HUES48 (cell line): ENCODE measurements at regions not wholly inside any gene's neighbourhood (a gene's known extent, or its start where the extent isn't known, plus 50 kb on each side); places are given as distances from the start of the nearest gene placed in this dataset.

Source experiments
- H3K27ac ChIP-seq: one replicate; pipeline ENCODE4 v1.7.0; 2013; ENCODE audit warnings: low read depth, low read length, inconsistent platforms
- H3K27me3 ChIP-seq: 2 replicates; pipeline ENCODE4 v1.6.1; 2013; ENCODE audit warnings: mild to moderate bottlenecking, low read length; ENCODE audit not compliant: control insufficient read depth, insufficient read depth
- H3K36me3 ChIP-seq: 2 replicates; pipeline ENCODE4 v1.6.1; 2013; ENCODE audit warnings: low read length; ENCODE audit not compliant: control insufficient read depth, insufficient read depth
- H3K4me1 ChIP-seq: 2 replicates; pipeline ENCODE4 v1.6.1; 2013; ENCODE audit warnings: mild to moderate bottlenecking, low read length; ENCODE audit not compliant: control insufficient read depth, insufficient read depth
- H3K4me3 ChIP-seq: 2 replicates; pipeline ENCODE4 v1.5.1; 2013; ENCODE audit warnings: mild to moderate bottlenecking, low read depth, low read length
- H3K9ac ChIP-seq: 2 replicates; pipeline ENCODE4 v1.6.1; 2013; ENCODE audit warnings: mild to moderate bottlenecking, low read depth, low read length, moderate library complexity
- H3K9me3 ChIP-seq: 2 replicates; pipeline ENCODE4 v1.6.1; 2013; ENCODE audit warnings: low read length; ENCODE audit not compliant: control insufficient read depth, insufficient read depth

DNA sequence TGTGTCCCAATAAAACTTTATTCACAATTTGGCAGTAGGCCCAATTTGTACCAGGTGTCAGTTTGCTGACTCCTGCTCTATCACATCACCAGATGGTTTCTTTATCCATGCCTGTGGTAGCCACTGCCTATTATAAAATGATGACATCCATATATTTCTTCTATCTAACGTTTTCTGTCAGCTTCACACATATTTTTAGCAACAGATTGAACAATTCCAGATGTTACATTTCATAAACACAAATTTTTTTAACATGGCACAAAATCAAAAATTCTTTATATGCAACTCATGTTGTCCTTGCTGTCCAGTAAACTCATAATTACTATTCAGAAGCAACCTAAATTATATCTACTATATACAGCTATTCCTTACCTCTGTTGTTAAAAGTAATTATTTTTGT lies 1371.6 kb downstream of the NSUN3 start:
- H3K27ac ChIP-seq: no peak overlapping the region
- H3K9me3 ChIP-seq: no peaks in the 10 kb centered on the region
- no peak overlapping the region for H3K9ac ChIP-seq
- H3K36me3 ChIP-seq: no peaks in the 10 kb centered on the region
- H3K4me3 ChIP-seq: no peak overlapping the region
- no peaks in the 10 kb centered on the region for H3K27me3 ChIP-seq
- 0 out of 2 replicates have a peak, but pooled peaks cover 4% of the 10 kb centered on the region for H3K4me1 ChIP-seq

GRCh38 chr3:95437409-95437808 lies 1374.5 kb downstream of the NSUN3 start:
- Histone ChIP-seq H3K27me3 (no peaks in the 10 kb centered on the region), H3K4me1 (0 out of 2 replicates have a peak, but pooled peaks cover 4% of the 10 kb centered on the region), H3K36me3 (no peaks in the 10 kb centered on the region), H3K27ac (no peak overlapping the region), H3K9ac (no peak overlapping the region), H3K4me3 (no peak overlapping the region), H3K9me3 (no peaks in the 10 kb centered on the region)

DNA sequence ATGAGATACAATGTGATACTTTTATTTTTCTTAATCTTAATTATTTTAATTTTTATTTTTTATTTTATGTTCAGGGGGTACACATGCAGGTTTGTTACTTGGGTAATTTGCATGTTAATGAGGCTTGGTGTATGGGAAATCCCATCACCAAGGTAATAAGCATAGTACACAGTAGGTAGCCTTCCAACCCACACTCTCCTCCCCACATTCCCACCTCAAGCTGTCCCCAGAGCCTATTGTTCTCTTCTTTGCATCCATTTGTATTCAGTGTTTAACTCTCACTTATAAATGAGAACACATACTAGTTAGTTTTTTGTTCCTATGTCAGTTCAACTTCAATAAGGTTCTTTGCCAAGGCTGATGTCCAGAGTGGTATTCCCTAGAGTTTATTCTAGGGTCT lies 1375.4 kb downstream of the NSUN3 start:
- no peak overlapping the region for H3K9ac ChIP-seq
- H3K36me3 ChIP-seq: no peaks in the 10 kb centered on the region
- H3K27ac ChIP-seq: peak overlapping the region; percentile 1
- no peaks in the 10 kb centered on the region for H3K27me3 ChIP-seq
- H3K4me3 ChIP-seq: no peak overlapping the region
- 0 out of 2 replicates have a peak, but pooled peaks cover 4% of the 10 kb centered on the region for H3K4me1 ChIP-seq
- no peaks in the 10 kb centered on the region for H3K9me3 ChIP-seq

GRCh38 chr3:95442766-95443165 lies 1371.6 kb upstream of the EPHA6 start:
- no peak overlapping the region for H3K27ac ChIP-seq
- no peaks in the 10 kb centered on the region for H3K9me3 ChIP-seq
- H3K4me3 ChIP-seq: no peak overlapping the region
- H3K4me1 ChIP-seq: 0 out of 2 replicates have a peak, but pooled peaks cover 4% of the 10 kb centered on the region
- no peaks in the 10 kb centered on the region for H3K27me3 ChIP-seq
- H3K9ac ChIP-seq: no peak overlapping the region
- no peaks in the 10 kb centered on the region for H3K36me3 ChIP-seq

DNA sequence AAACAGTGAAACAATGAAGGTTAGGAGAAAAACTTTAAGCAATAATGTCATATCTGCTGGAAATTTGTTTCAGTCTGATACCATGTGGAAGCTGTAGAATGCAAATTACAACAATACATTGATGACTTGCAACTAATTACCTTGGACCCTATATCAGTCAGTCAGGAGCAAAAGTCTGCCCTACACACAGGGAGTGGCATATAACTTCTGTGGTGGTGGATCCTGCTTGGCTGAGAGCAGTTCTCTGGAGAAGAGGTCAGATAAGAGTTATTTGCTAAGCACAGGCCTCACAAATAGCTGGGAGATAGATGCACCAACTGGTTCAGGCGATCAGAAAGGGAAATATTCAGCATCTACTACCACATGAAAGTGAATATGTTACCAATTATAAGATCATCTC lies 1364.6 kb upstream of the EPHA6 start:
- Histone ChIP-seq H3K27ac (no peak overlapping the region), H3K9me3 (no peaks in the 10 kb centered on the region), H3K27me3 (no peaks in the 10 kb centered on the region), H3K4me1 (no peaks in the 10 kb centered on the region), H3K9ac (no peak overlapping the region), H3K36me3 (no peaks in the 10 kb centered on the region), H3K4me3 (no peak overlapping the region)

DNA sequence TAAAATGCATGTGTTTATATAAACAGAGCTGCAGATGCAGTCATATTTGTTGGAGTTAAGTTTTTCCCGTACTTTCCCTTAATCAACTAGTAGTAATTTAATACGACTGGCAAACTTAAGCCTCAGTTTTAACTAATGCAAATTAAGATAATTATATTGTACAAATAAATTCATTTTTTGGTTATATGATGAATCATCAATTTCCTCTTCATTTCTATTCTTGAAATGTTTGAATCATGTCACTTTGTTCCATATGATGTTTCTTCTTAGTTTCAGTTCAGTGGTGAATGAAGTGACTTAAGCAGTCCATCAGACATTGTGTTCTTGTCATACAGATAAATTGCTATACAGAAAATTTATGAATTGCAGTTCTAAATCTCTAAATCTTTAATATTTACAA lies 1361.2 kb upstream of the EPHA6 start:
- H3K27ac ChIP-seq: no peak overlapping the region
- no peak overlapping the region for H3K9ac ChIP-seq
- H3K4me1 ChIP-seq: no peaks in the 10 kb centered on the region
- H3K9me3 ChIP-seq: no peaks in the 10 kb centered on the region
- no peak overlapping the region for H3K4me3 ChIP-seq
- H3K36me3 ChIP-seq: no peaks in the 10 kb centered on the region
- no peaks in the 10 kb centered on the region for H3K27me3 ChIP-seq

DNA sequence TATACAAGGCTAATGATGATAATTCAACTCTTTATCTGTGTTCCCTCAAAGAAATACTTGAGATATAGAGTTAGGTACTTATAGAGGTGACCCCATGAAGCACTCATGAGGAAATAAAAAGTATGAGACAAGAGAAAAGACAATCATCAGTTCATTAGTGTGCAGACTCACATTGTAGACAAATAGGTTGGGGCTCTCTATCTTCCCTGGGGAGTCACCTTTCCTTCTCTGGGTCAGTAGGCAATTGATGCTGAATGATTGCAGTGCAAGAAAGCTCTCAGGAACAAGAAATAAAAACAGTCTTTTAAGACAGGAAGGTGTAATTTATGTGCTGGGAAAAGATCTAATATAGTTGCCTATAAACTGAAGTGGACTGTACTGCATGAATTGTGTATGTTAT lies 1357.6 kb upstream of the EPHA6 start:
- H3K4me3 ChIP-seq: no peak overlapping the region
- H3K27me3 ChIP-seq: no peaks in the 10 kb centered on the region
- H3K9me3 ChIP-seq: no peaks in the 10 kb centered on the region
- H3K27ac ChIP-seq: no peak overlapping the region
- H3K9ac ChIP-seq: no peak overlapping the region
- no peaks in the 10 kb centered on the region for H3K4me1 ChIP-seq
- H3K36me3 ChIP-seq: no peaks in the 10 kb centered on the region

DNA sequence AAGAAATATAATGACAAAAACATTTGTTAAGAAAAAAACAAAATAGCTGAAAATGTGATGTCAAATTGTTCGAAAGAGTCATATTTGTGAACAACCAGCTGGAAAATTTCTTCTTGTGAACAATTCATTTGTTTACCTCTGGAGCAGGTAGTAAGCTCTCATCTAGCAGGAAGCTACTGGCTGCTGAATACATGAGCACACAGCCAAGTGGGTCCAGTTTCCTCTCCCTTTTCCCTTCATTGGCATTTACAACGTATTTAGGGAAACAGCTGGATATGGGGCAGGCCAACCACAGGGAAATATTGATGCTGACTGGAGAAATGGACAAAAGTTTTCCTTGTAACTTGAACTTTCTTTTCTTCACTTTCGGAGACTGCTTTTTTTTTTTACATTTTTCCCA lies 1354.7 kb upstream of the EPHA6 start:
- H3K4me3 ChIP-seq: no peak overlapping the region
- no peak overlapping the region for H3K9ac ChIP-seq
- H3K27ac ChIP-seq: no peak overlapping the region
- no peaks in the 10 kb centered on the region for H3K36me3 ChIP-seq
- no peaks in the 10 kb centered on the region for H3K9me3 ChIP-seq
- H3K27me3 ChIP-seq: no peaks in the 10 kb centered on the region
- no peaks in the 10 kb centered on the region for H3K4me1 ChIP-seq

- Histone ChIP-seq H3K9ac (no peak overlapping the region), H3K4me3 (no peak overlapping the region), H3K36me3 (no peaks in the 10 kb centered on the region), H3K4me1 (no peaks in the 10 kb centered on the region), H3K27ac (no peak overlapping the region), H3K9me3 (no peaks in the 10 kb centered on the region), H3K27me3 (no peaks in the 10 kb centered on the region)
Measured at GRCh38 chr3:95460274-95460673, 1354.1 kb upstream of the EPHA6 start.

DNA sequence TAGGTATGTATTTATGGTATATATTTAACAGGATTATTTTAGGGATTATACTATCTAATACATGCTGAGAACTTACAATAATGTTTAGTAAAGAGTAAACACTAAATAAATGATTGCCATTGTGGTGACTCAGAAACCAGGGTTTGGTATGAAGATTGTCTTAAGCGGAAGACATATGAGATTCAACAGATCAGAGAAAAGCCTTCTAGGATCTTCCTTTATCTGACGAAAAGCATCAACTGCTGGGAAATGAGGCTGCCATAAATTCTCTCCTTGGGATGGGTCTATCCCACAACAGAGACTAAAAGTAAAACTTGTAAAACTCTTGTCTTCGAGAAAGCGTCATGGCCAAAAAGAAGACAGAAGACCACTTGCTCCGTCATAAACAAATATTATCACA lies 1352.2 kb upstream of the EPHA6 start:
- Histone ChIP-seq H3K9ac (no peak overlapping the region), H3K27me3 (no peaks in the 10 kb centered on the region), H3K4me1 (no peaks in the 10 kb centered on the region), H3K4me3 (no peak overlapping the region), H3K36me3 (no peaks in the 10 kb centered on the region), H3K9me3 (no peaks in the 10 kb centered on the region), H3K27ac (no peak overlapping the region)

GRCh38 chr3:95464346-95464745 lies 1350.0 kb upstream of the EPHA6 start:
- Histone ChIP-seq H3K9me3 (no peaks in the 10 kb centered on the region), H3K27ac (no peak overlapping the region), H3K4me1 (peaks cover 6% of the 10 kb centered on the region), H3K9ac (no peak overlapping the region), H3K4me3 (no peak overlapping the region; the same call in 1 of the 2 replicates), H3K36me3 (no peaks in the 10 kb centered on the region), H3K27me3 (no peaks in the 10 kb centered on the region)

- Histone ChIP-seq H3K4me3 (no peak overlapping the region), H3K9ac (no peak overlapping the region), H3K9me3 (no peaks in the 10 kb centered on the region), H3K27ac (no peak overlapping the region), H3K4me1 (peaks cover 6% of the 10 kb centered on the region), H3K27me3 (no peaks in the 10 kb centered on the region), H3K36me3 (no peaks in the 10 kb centered on the region)
Measured at GRCh38 chr3:95468331-95468730, 1346.1 kb upstream of the EPHA6 start.
